Neural cell (in vitro differentiated cells): ENCODE measurements at regions not wholly inside any gene's neighbourhood (a gene's known extent, or its start where the extent isn't known, plus 50 kb on each side); places are given as distances from the start of the nearest gene placed in this dataset.

Source experiments
- H2AFZ ChIP-seq: fragments of 200-600, 300-800 bp; sonication (generic), shearing (Covaris generic); 2 replicates; pipeline ENCODE4 v1.6.0; 2014; ENCODE audit warnings: low read depth, mild to moderate bottlenecking, antibody characterized with exemption, low read length, moderate library complexity
- H3F3A ChIP-seq: fragments of 200-600 bp; shearing (Covaris generic); 2 replicates; pipeline ENCODE4 v1.6.1; 2016; ENCODE audit warnings: mild to moderate bottlenecking, moderate library complexity, mixed read lengths, antibody characterized with exemption, low read length; ENCODE audit not compliant: insufficient read depth, poor library complexity, severe bottlenecking
- H3K27ac ChIP-seq: fragments of 200-600, 300-800 bp; sonication (generic), shearing (Covaris generic); 2 replicates; pipeline ENCODE4 v1.5.1; 2014; ENCODE audit warnings: mild to moderate bottlenecking, low read length, moderate library complexity
- H3K27me3 ChIP-seq: fragments of 300-800, 200-600 bp; sonication (generic), shearing (Covaris generic); 2 replicates; pipeline ENCODE4 v1.6.0; 2014; ENCODE audit warnings: mild to moderate bottlenecking, low read depth, low read length, moderate library complexity; ENCODE audit not compliant: insufficient read depth
- H3K36me3 ChIP-seq: fragments of 300-800, 200-600 bp; sonication (generic), shearing (Covaris generic); 2 replicates; pipeline ENCODE4 v1.5.1; 2014; ENCODE audit warnings: mild to moderate bottlenecking, antibody characterized with exemption, low read length, moderate library complexity; ENCODE audit not compliant: insufficient read depth
- H3K4me2 ChIP-seq: fragments of 300-800, 200-600 bp; sonication (generic), shearing (Covaris generic); 2 replicates; pipeline ENCODE4 v1.6.0; 2014; ENCODE audit warnings: mild to moderate bottlenecking, low read length
- H3K4me3 ChIP-seq: fragments of 300-800, 200-600 bp; sonication (generic), shearing (Covaris generic); 2 replicates; pipeline ENCODE4 v1.5.1; 2014; ENCODE audit warnings: mild to moderate bottlenecking, low read length, moderate library complexity
- H3K79me2 ChIP-seq: fragments of 200-600 bp; shearing (Covaris generic); replicated peaks from 2 replicates; pipeline ENCODE4 v1.6.0; 2014; ENCODE audit warnings: mild to moderate bottlenecking, low read length, moderate library complexity; ENCODE audit not compliant: insufficient read depth
- H3K9ac ChIP-seq: fragments of 300-800, 200-600 bp; sonication (generic), shearing (Covaris generic); 2 replicates; pipeline ENCODE4 v1.6.1; 2016; ENCODE audit warnings: mild to moderate bottlenecking, low read length, mixed read lengths
- H3K9me2 ChIP-seq: fragments of 200-600 bp; shearing (Covaris generic); 2 replicates; pipeline ENCODE4 v1.6.1; 2016; ENCODE audit warnings: mild to moderate bottlenecking, low read length, mixed read lengths; ENCODE audit not compliant: insufficient read depth
- H3K9me3 ChIP-seq: fragments of 200-600, 300-800 bp; sonication (generic), shearing (Covaris generic); 2 replicates; pipeline ENCODE4 v1.6.1; 2016; ENCODE audit warnings: mild to moderate bottlenecking, mixed run types, low read length, moderate library complexity, mixed read lengths
- H4K20me1 ChIP-seq: fragments of 200-600 bp; shearing (Covaris generic); 2 replicates; pipeline ENCODE4 v1.6.1; 2016; ENCODE audit warnings: mild to moderate bottlenecking, mixed run types; ENCODE audit not compliant: insufficient read depth
- EP300 ChIP-seq: fragments of 450-650 bp; conservative IDR thresholded peaks from 2 replicates; pipeline ENCODE4 v1.6.1; 2014; ENCODE audit warnings: antibody characterized with exemption, mild to moderate bottlenecking, moderate library complexity; ENCODE audit not compliant: poor library complexity, severe bottlenecking
- EZH2 ChIP-seq: fragments of 200-600, 300-800 bp; shearing (Covaris generic), sonication (generic); IDR thresholded peaks from 2 replicates; pipeline ENCODE4 v1.6.1; 2014; ENCODE audit warnings: antibody characterized with exemption, low read length, borderline replicate concordance, mild to moderate bottlenecking; ENCODE audit not compliant: insufficient read depth, poor library complexity, severe bottlenecking
- MXI1 ChIP-seq: fragments of 450-650 bp; conservative IDR thresholded peaks from 2 replicates; pipeline ENCODE4 v1.6.1; 2014; ENCODE audit warnings: antibody characterized with exemption, mild to moderate bottlenecking; ENCODE audit not compliant: poor library complexity, severe bottlenecking
- POLR2AphosphoS5 ChIP-seq: IDR thresholded peaks from 2 replicates; pipeline ENCODE4 v1.6.1; 2012
- RAD21 ChIP-seq: fragments of 450-650 bp; conservative IDR thresholded peaks from 2 replicates; pipeline ENCODE4 v1.6.1; 2014; ENCODE audit warnings: antibody characterized with exemption, mild to moderate bottlenecking, moderate library complexity
- SMC3 ChIP-seq: fragments of 450-650 bp; conservative IDR thresholded peaks from 2 replicates; pipeline ENCODE4 v1.6.1; 2014; ENCODE audit warnings: antibody characterized with exemption, mild to moderate bottlenecking, moderate library complexity; ENCODE audit not compliant: poor library complexity
- TAF1 ChIP-seq: IDR thresholded peaks from 2 replicates; pipeline ENCODE4 v1.6.1; 2012; ENCODE audit warnings: low read depth
- TF ChIP-seq, protein P1 (sequence below): IDR thresholded peaks from 2 replicates; pipeline ENCODE4 v1.6.1; 2012; ENCODE audit warnings: borderline replicate concordance
- TF ChIP-seq, protein P2 (sequence below): fragments of 450-650 bp; IDR thresholded peaks from 2 replicates; pipeline ENCODE4 v1.5.1; 2014; ENCODE audit warnings: antibody characterized with exemption, mild to moderate bottlenecking, moderate library complexity; ENCODE audit not compliant: poor library complexity, severe bottlenecking

DNA sequence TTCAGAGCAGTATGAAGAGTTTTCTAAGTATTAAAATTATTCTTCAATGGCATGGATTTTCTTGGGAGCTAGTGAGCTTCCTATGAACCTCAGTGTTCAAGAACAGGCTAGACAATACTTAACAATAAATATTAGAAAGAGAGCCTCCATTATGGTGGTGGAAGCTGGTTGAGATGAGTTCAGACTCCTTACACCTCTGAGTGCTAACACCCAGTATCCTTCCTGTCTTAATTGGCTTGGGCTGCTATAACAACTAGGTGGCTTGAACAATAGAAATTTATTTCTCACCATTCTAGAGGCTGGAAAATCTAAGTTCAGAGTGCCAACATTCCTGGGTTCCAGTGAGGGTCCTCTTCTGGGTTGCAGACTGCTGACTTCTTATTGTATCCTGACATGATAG is 369.4 kb upstream of the HNRNPA3 start:
- no peak overlapping the region for H3K4me3 ChIP-seq
- H3K36me3 ChIP-seq = no peaks in the 10 kb centered on the region
- no peaks in the 10 kb centered on the region for H3K79me2 ChIP-seq
- no peaks in the 10 kb centered on the region for H3K27me3 ChIP-seq
- no peaks in the 10 kb centered on the region for H4K20me1 ChIP-seq
- H3K9me3 ChIP-seq = no peaks in the 10 kb centered on the region
- no peak overlapping the region for H3K27ac ChIP-seq
- no peaks in the 10 kb centered on the region for H3F3A ChIP-seq
- no peak overlapping the region for H3K4me2 ChIP-seq
- H3K9me2 ChIP-seq = no peaks in the 10 kb centered on the region
- H3K9ac ChIP-seq = no peak overlapping the region
- no peak overlapping the region for H2AFZ ChIP-seq
- TF ChIP-seq MXI1 (no peak), POLR2AphosphoS5 (no peak), RAD21 (no peak), EZH2 (no peak), EP300 (no peak), TAF1 (no peak), SMC3 (no peak)
- TF ChIP-seq, protein P1, sequence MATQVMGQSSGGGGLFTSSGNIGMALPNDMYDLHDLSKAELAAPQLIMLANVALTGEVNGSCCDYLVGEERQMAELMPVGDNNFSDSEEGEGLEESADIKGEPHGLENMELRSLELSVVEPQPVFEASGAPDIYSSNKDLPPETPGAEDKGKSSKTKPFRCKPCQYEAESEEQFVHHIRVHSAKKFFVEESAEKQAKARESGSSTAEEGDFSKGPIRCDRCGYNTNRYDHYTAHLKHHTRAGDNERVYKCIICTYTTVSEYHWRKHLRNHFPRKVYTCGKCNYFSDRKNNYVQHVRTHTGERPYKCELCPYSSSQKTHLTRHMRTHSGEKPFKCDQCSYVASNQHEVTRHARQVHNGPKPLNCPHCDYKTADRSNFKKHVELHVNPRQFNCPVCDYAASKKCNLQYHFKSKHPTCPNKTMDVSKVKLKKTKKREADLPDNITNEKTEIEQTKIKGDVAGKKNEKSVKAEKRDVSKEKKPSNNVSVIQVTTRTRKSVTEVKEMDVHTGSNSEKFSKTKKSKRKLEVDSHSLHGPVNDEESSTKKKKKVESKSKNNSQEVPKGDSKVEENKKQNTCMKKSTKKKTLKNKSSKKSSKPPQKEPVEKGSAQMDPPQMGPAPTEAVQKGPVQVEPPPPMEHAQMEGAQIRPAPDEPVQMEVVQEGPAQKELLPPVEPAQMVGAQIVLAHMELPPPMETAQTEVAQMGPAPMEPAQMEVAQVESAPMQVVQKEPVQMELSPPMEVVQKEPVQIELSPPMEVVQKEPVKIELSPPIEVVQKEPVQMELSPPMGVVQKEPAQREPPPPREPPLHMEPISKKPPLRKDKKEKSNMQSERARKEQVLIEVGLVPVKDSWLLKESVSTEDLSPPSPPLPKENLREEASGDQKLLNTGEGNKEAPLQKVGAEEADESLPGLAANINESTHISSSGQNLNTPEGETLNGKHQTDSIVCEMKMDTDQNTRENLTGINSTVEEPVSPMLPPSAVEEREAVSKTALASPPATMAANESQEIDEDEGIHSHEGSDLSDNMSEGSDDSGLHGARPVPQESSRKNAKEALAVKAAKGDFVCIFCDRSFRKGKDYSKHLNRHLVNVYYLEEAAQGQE = no peak
- TF ChIP-seq, protein P2, sequence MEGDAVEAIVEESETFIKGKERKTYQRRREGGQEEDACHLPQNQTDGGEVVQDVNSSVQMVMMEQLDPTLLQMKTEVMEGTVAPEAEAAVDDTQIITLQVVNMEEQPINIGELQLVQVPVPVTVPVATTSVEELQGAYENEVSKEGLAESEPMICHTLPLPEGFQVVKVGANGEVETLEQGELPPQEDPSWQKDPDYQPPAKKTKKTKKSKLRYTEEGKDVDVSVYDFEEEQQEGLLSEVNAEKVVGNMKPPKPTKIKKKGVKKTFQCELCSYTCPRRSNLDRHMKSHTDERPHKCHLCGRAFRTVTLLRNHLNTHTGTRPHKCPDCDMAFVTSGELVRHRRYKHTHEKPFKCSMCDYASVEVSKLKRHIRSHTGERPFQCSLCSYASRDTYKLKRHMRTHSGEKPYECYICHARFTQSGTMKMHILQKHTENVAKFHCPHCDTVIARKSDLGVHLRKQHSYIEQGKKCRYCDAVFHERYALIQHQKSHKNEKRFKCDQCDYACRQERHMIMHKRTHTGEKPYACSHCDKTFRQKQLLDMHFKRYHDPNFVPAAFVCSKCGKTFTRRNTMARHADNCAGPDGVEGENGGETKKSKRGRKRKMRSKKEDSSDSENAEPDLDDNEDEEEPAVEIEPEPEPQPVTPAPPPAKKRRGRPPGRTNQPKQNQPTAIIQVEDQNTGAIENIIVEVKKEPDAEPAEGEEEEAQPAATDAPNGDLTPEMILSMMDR = no peak

- H3K79me2 ChIP-seq = no peaks in the 10 kb centered on the region
Measured at GRCh38 chr2:176844461-176844860, 368.1 kb upstream of the HNRNPA3 start.

DNA sequence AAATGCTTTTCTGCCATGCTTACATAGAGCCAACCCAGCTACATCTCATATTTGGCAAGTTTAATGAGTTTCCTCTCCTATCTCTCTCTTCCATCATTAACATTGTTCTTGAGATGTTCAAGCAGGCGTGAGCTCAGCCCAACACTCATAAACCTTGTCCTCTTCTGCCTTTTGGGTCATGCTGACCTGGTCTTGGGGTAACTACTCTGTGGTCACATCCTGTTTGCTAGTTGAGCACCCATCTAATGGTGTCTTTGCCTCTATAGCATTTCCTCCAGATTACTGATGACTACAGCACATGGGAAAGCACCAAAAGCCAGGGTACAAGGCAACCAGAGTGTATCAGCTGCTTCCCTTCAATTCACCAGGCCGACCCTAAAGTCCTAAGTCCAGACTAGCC is 366.9 kb upstream of the HNRNPA3 start:
- Histone ChIP-seq H3K27ac (no peak overlapping the region), H3K36me3 (no peaks in the 10 kb centered on the region), H3K9ac (no peak overlapping the region), H3F3A (no peaks in the 10 kb centered on the region), H3K9me2 (no peaks in the 10 kb centered on the region), H2AFZ (no peak overlapping the region), H4K20me1 (no peaks in the 10 kb centered on the region), H3K9me3 (no peaks in the 10 kb centered on the region), H3K4me2 (no peak overlapping the region), H3K27me3 (no peaks in the 10 kb centered on the region), H3K79me2 (no peaks in the 10 kb centered on the region), H3K4me3 (no peak overlapping the region)
- TF ChIP-seq SMC3 (no peak), POLR2AphosphoS5 (no peak), TAF1 (no peak), EZH2 (no peak), MXI1 (no peak), EP300 (no peak), RAD21 (no peak)
- TF ChIP-seq, protein P1 = no peak
- TF ChIP-seq, protein P2 = no peak

More at GRCh38 chr2:176844461-176844860, 368.1 kb upstream of the HNRNPA3 start:
- no peak for TF ChIP-seq RAD21
- TF ChIP-seq EP300 = no peak
- no peak overlapping the region for H2AFZ ChIP-seq
- no peak overlapping the region for H3K27ac ChIP-seq
- H3K9me3 ChIP-seq = no peaks in the 10 kb centered on the region
- no peak overlapping the region for H3K4me3 ChIP-seq
- no peaks in the 10 kb centered on the region for H3F3A ChIP-seq
- H3K9ac ChIP-seq = no peak overlapping the region
- H3K9me2 ChIP-seq = no peaks in the 10 kb centered on the region
- H4K20me1 ChIP-seq = no peaks in the 10 kb centered on the region
- H3K4me2 ChIP-seq = no peak overlapping the region
- no peaks in the 10 kb centered on the region for H3K36me3 ChIP-seq
- H3K27me3 ChIP-seq = no peaks in the 10 kb centered on the region
